Transverse colon (tissue), 4 donors: ENCODE measurements at regions not wholly inside any gene's neighbourhood (a gene's known extent, or its start where the extent isn't known, plus 50 kb on each side); places are given as distances from the start of the nearest gene placed in this dataset.

ENCODE experiments used
- CTCF ChIP-seq, 5 experiments: fragments of 200-600 bp in 3 of 5; fragments of 450-650 bp in 2 of 5; sonication (generic) in 3 of 5; IDR thresholded peaks; 1 replicate in 2 of 5; 2 replicates in 3 of 5; pipeline ENCODE4 v1.5.1; 2016 to 2017; ENCODE audit warnings: antibody characterized with exemption in 5 of 5, inconsistent platforms in 3 of 5, mild to moderate bottlenecking in 2 of 5, moderate library complexity in 1 of 5
- POLR2A ChIP-seq: fragments of 450-650 bp; IDR thresholded peaks from one replicate; pipeline ENCODE4 v1.6.1; 2016; ENCODE audit warnings: antibody characterized with exemption, mild to moderate bottlenecking, moderate library complexity
- POLR2AphosphoS5 ChIP-seq, 3 donors: sonication (generic); formaldehyde crosslinking; IDR thresholded peaks; one replicate each; pipeline ENCODE4 v1.6.1; 2016; ENCODE audit warnings: antibody characterized with exemption in 3 of 3

GRCh38 chr20:16174311-16174710 lies 398.9 kb downstream of the KIF16B start:
- TF ChIP-seq CTCF (IDR thresholded peaks at IDR 0.05) (no peak), POLR2A (no peak), POLR2AphosphoS5 (IDR thresholded peaks at IDR 0.05) (no peak)
